Right lung (tissue), 2 donors: ENCODE measurements at regions not wholly inside any gene's neighbourhood (a gene's known extent, or its start where the extent isn't known, plus 50 kb on each side); places are given as distances from the start of the nearest gene placed in this dataset.
"Not testable (repeated sequence)": the region's sequence is repeated elsewhere in the genome, so short reads cannot be mapped to it uniquely, and the experiment has no call there.

Experiments used
- DNase-seq, 2 donors: peaks; one replicate each; pipeline ENCODE4 v3.0.0-alpha.2; 2013

GRCh38 chr13:59352600-59352999 is 811.1 kb downstream of the DIAPH3 start:
- DNase-seq = no peak

- no peak for DNase-seq
Measured at GRCh38 chr13:59354665-59355369, 808.9 kb downstream of the DIAPH3 start.

GRCh38 chr13:59356607-59357006 is 807.1 kb downstream of the DIAPH3 start:
- peak in 1 of 2 donors; percentile 50 for DNase-seq

- DNase-seq = no peak
Measured at GRCh38 chr13:59358014-59358413, 805.7 kb downstream of the DIAPH3 start.

- DNase-seq = no peak
Measured at GRCh38 chr13:59360108-59360507, 803.6 kb downstream of the DIAPH3 start.

- no peak for DNase-seq
Measured at GRCh38 chr13:59360916-59361315, 802.8 kb downstream of the DIAPH3 start.

GRCh38 chr13:59363313-59363712 is 800.4 kb downstream of the DIAPH3 start:
- no peak for DNase-seq

GRCh38 chr13:59363947-59364346 is 799.8 kb downstream of the DIAPH3 start:
- no peak for DNase-seq

- DNase-seq = no peak
Measured at GRCh38 chr13:59364641-59365085, 799.1 kb downstream of the DIAPH3 start.

GRCh38 chr13:59367467-59367866 is 796.3 kb downstream of the DIAPH3 start:
- DNase-seq = no peak

- DNase-seq = no peak
Measured at GRCh38 chr13:59367904-59368303, 795.8 kb downstream of the DIAPH3 start.

GRCh38 chr13:59368693-59369092 is 795.0 kb downstream of the DIAPH3 start:
- no peak for DNase-seq

- no peak for DNase-seq
Measured at GRCh38 chr13:59371229-59371628, 792.5 kb downstream of the DIAPH3 start.

- no peak for DNase-seq
Measured at GRCh38 chr13:59373341-59373740, 790.4 kb downstream of the DIAPH3 start.

GRCh38 chr13:59374691-59375090 is 789.0 kb downstream of the DIAPH3 start:
- DNase-seq = no peak

- DNase-seq = no peak
Measured at GRCh38 chr13:59384154-59384553, 779.6 kb downstream of the DIAPH3 start.

GRCh38 chr13:59391696-59392095 is 772.0 kb downstream of the DIAPH3 start:
- DNase-seq = peak; percentile 42 to 59

GRCh38 chr13:59392328-59392727 is 771.4 kb downstream of the DIAPH3 start:
- DNase-seq = no peak

GRCh38 chr13:59394496-59394895 is 769.2 kb downstream of the DIAPH3 start:
- no peak for DNase-seq

- no peak for DNase-seq
Measured at GRCh38 chr13:59398127-59398526, 765.6 kb downstream of the DIAPH3 start.

GRCh38 chr13:59398661-59399060 is 765.1 kb downstream of the DIAPH3 start:
- no peak for DNase-seq

GRCh38 chr13:59399513-59399912 is 764.2 kb downstream of the DIAPH3 start:
- DNase-seq = no peak

- no peak for DNase-seq
Measured at GRCh38 chr13:59404331-59404730, 759.4 kb downstream of the DIAPH3 start.

GRCh38 chr13:59407251-59407650 is 756.5 kb downstream of the DIAPH3 start:
- not testable (repeated sequence) for DNase-seq
